HCT116 (cell line): ENCODE measurements at regions not wholly inside any gene's neighbourhood (a gene's known extent, or its start where the extent isn't known, plus 50 kb on each side); places are given as distances from the start of the nearest gene placed in this dataset.

Source experiments
- ATAC-seq: fragments of 200-7000 bp; cut with Tn5 transposase; 2 replicates; pipeline ENCODE4 v1.9.1; 2020; ENCODE audit warnings: mild to moderate bottlenecking, moderate library complexity
- BruUV-seq: library from RNA; stranded (reverse); fragments of 400-500 nt; replicated peaks from 2 replicates; lab custom pipeline; 2021; lab: Mats Ljungman, UMichigan
- CTCF ChIA-PET: fragments of 300-600 bp; sonication (Branson Sonifier 250); formaldehyde crosslinking; loops from one replicate; lab custom pipeline; 2021; ENCODE audit warnings: antibody characterized with exemption; lab: Charles Lee
- POLR2A ChIA-PET: fragments of 300-600, 350-600 bp; sonication (Branson Sonifier 250); formaldehyde crosslinking; loops from one replicate; lab custom pipeline; 2021; ENCODE audit warnings: antibody characterized with exemption; lab: Charles Lee
- RAD21 ChIA-PET, 2 experiments: fragments of 300-600 bp; sonication (Branson Sonifier 250); formaldehyde crosslinking; loops; one replicate each; lab custom pipeline; 2023; ENCODE audit warnings: low total read pairs in 2 of 2; ENCODE audit not compliant: uncharacterized antibody in 2 of 2, unreplicated experiment in 2 of 2, low non-redundant PET in 1 of 2; lab: Charles Lee
- DNase-seq: peaks from one replicate; pipeline ENCODE4 v3.0.0-alpha.2; 2010; ENCODE audit warnings: low read depth, low spot score
- H2AFZ ChIP-seq: fragments of 200-600 bp; shearing (Covaris generic), sonication (generic); 2 replicates; pipeline ENCODE4 v1.6.1; 2017; ENCODE audit warnings: low read depth, mixed run types, mixed read lengths, antibody characterized with exemption, low read length; ENCODE audit not compliant: poor library complexity, severe bottlenecking
- H3K27ac ChIP-seq: 2 replicates; pipeline ENCODE4 v1.5.1; 2012; ENCODE audit warnings: low read depth, low read length
- H3K27me3 ChIP-seq: fragments of 200-600 bp; sonication (generic); 2 replicates; pipeline ENCODE4 v1.6.1; 2016; ENCODE audit warnings: mixed run types, low read length, mixed read lengths; ENCODE audit not compliant: insufficient read depth
- H3K36me3 ChIP-seq, 2 experiments: fragments of 200-500 bp in 1 of 2; fragments of 200-600 bp in 1 of 2; sonication (Bioruptor generic) in 1 of 2; sonication (generic) in 1 of 2; 2 replicates each; pipeline versions ENCODE4 v1.5.1 to v1.6.1; 2014 to 2016; ENCODE audit warnings: low read length in 2 of 2, inconsistent platforms in 1 of 2, mixed read lengths in 1 of 2, mixed run types in 1 of 2; ENCODE audit not compliant: insufficient read depth in 2 of 2, control insufficient read depth in 1 of 2
- H3K4me1 ChIP-seq, 2 experiments: fragments of 200-600 bp in 1 of 2; sonication (generic) in 1 of 2; 2 replicates each; pipeline versions ENCODE4 v1.5.1 to v1.6.1; 2012 to 2017; ENCODE audit warnings: low read length in 2 of 2, inconsistent platforms in 1 of 2, mild to moderate bottlenecking in 1 of 2, mixed read lengths in 1 of 2, mixed run types in 1 of 2, moderate library complexity in 1 of 2; ENCODE audit not compliant: insufficient read depth in 2 of 2, control insufficient read depth in 1 of 2
- H3K4me2 ChIP-seq: fragments of 200-600 bp; sonication (generic); 2 replicates; pipeline ENCODE4 v1.6.1; 2017; ENCODE audit warnings: mixed run types, low read length, mixed read lengths
- H3K4me3 ChIP-seq, 2 experiments: fragments of 200-600 bp in 1 of 2; sonication (generic) in 1 of 2; replicated peaks in 1 of 2; 2 replicates each; pipeline ENCODE4 v1.5.1; 2011 to 2016; ENCODE audit warnings: low read length in 2 of 2, control low read depth in 1 of 2, low read depth in 1 of 2, mild to moderate bottlenecking in 1 of 2, mixed read lengths in 1 of 2, mixed run types in 1 of 2
- H3K79me2 ChIP-seq: fragments of 200-600 bp; sonication (generic); 2 replicates; pipeline ENCODE4 v1.6.1; 2017; ENCODE audit warnings: mild to moderate bottlenecking, mixed run types, low read length, moderate library complexity, mixed read lengths; ENCODE audit not compliant: insufficient read depth
- H3K9ac ChIP-seq: fragments of 200-600 bp; sonication (generic); 2 replicates; pipeline ENCODE4 v1.6.1; 2016; ENCODE audit warnings: low read length, mixed read lengths
- H3K9me2 ChIP-seq: fragments of 200-600 bp; sonication (generic), shearing (Covaris generic); 2 replicates; pipeline ENCODE4 v1.6.1; 2017; ENCODE audit warnings: mixed run types, mild to moderate bottlenecking, moderate library complexity; ENCODE audit not compliant: insufficient read depth
- H3K9me3 ChIP-seq, 2 experiments: fragments of 200-500 bp in 1 of 2; fragments of 200-600 bp in 1 of 2; sonication (Bioruptor generic) in 1 of 2; sonication (generic) in 1 of 2; 2 replicates each; pipeline ENCODE4 v1.6.1; 2014 to 2017; ENCODE audit warnings: low read length in 2 of 2, mixed read lengths in 2 of 2, inconsistent platforms in 1 of 2, low read depth in 1 of 2, mild to moderate bottlenecking in 1 of 2, mixed run types in 1 of 2, moderate library complexity in 1 of 2; ENCODE audit not compliant: control insufficient read depth in 1 of 2, insufficient read depth in 1 of 2
- H4K20me1 ChIP-seq: fragments of 200-600 bp; sonication (generic), shearing (Covaris generic); 2 replicates; pipeline ENCODE4 v1.6.1; 2017; ENCODE audit warnings: mixed run types, mild to moderate bottlenecking, moderate library complexity; ENCODE audit not compliant: insufficient read depth
- ATF3 ChIP-seq: IDR thresholded peaks from 2 replicates; pipeline ENCODE4 v1.6.1; 2012
- CEBPB ChIP-seq: IDR thresholded peaks from 2 replicates; pipeline ENCODE4 v1.6.1; 2012; ENCODE audit warnings: low read depth
- CTCF ChIP-seq, 3 experiments: fragments of 200-600 bp in 1 of 3; sonication (generic) in 1 of 3; IDR thresholded peaks in 2 of 3; conservative IDR thresholded peaks in 1 of 3; 2 replicates each; pipeline ENCODE4 v1.5.1; 2012 to 2017; ENCODE audit warnings: low read depth in 2 of 3, low read length in 2 of 3, antibody characterized with exemption in 1 of 3, borderline replicate concordance in 1 of 3, control low read depth in 1 of 3, mild to moderate bottlenecking in 1 of 3, mixed read lengths in 1 of 3, mixed run types in 1 of 3, moderate library complexity in 1 of 3; ENCODE audit not compliant: insufficient read depth in 1 of 3
- EGR1 ChIP-seq: IDR thresholded peaks from 2 replicates; pipeline ENCODE4 v1.6.1; 2012; ENCODE audit warnings: low read depth
- EZH2 ChIP-seq: fragments of 200-600 bp; sonication (generic); IDR thresholded peaks from 2 replicates; pipeline ENCODE4 v1.6.1; 2017; ENCODE audit warnings: antibody characterized with exemption, mixed run types
- JUND ChIP-seq: IDR thresholded peaks from 2 replicates; pipeline ENCODE4 v1.6.1; 2012
- RAD21 ChIP-seq: IDR thresholded peaks from 2 replicates; pipeline ENCODE4 v1.6.1; 2012; ENCODE audit warnings: low read depth, mild to moderate bottlenecking
- SIN3A ChIP-seq: IDR thresholded peaks from 2 replicates; pipeline ENCODE4 v1.6.1; 2012; ENCODE audit warnings: low read depth
- SP1 ChIP-seq: IDR thresholded peaks from 2 replicates; pipeline ENCODE4 v1.6.1; 2012; ENCODE audit warnings: low read depth
- SRF ChIP-seq: IDR thresholded peaks from 2 replicates; pipeline ENCODE4 v1.6.1; 2012; ENCODE audit warnings: low read depth
- TCF7L2 ChIP-seq: IDR thresholded peaks from 2 replicates; pipeline ENCODE4 v1.7.0; 2011; ENCODE audit warnings: borderline replicate concordance, inconsistent platforms; ENCODE audit not compliant: insufficient read depth, insufficient read length; ENCODE audit errors: extremely low read depth
- ZBTB33 ChIP-seq: IDR thresholded peaks from 2 replicates; pipeline ENCODE4 v1.6.1; 2011; ENCODE audit warnings: mild to moderate bottlenecking, low read length, moderate library complexity; ENCODE audit not compliant: insufficient replicate concordance; ENCODE audit errors: extremely low read depth
- ZFX ChIP-seq: fragments of 450-650 bp; IDR thresholded peaks from 2 replicates; pipeline ENCODE4 v1.6.1; 2017
- ZNF274 ChIP-seq: fragments of 200-500 bp; sonication (Bioruptor generic); IDR thresholded peaks from 2 replicates; pipeline ENCODE4 v1.6.1; 2014; ENCODE audit warnings: mild to moderate bottlenecking, low read depth, low read length, inconsistent platforms
- intact Hi-C: fragments of 100-400 bp; cut with micrococcal nuclease; formaldehyde crosslinking; loops from 2 replicates; pipeline ENCODE4 v1.10.0; 2022

DNA sequence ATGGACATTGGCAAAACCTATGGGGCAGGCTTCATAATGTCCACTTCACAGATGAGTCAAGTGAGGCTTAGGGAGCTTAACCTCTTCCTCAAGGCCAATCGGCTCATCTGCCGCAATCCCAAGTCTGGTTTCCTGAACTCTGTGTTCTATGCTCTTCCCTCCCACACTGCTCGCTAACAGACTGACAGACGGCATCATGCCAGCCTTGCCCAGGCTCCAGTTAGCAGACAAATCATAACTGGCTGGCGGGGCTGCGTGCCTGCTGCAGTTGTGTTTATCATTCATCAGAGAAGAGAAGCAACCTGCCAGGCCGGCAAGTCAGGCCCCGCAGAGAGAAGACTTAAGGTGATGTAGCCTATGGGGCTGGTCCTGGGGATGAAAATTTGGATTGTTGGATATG is 216.2 kb upstream of the ASIC2 start:
- ChIA-PET RAD21 (no interaction called here), CTCF (no interaction called here), POLR2A (no interaction called here)
- H3K9ac ChIP-seq = no peak overlapping the region
- H3K9me3 ChIP-seq = peaks cover 0 to 5% of the 10 kb centered on the region in 2 experiments; a peak in 1 of 4 replicates
- no peaks in the 10 kb centered on the region for H3K4me1 ChIP-seq
- no peaks in the 10 kb centered on the region for H3K9me2 ChIP-seq
- TF ChIP-seq CTCF (IDR thresholded peaks at IDR 0.05 in 2 of 3, conservative IDR thresholded peaks at IDR 0.05 in 1 of 3; ENCODE audit: borderline replicate concordance in 1 of 3, insufficient read depth in 1 of 3, low read depth in 2 of 3, low read length in 2 of 3) = no peak
- TF ChIP-seq SIN3A = no peak
- TF ChIP-seq EZH2 = no peak
- no peak for TF ChIP-seq CEBPB
- TF ChIP-seq ZNF274 = no peak
- TF ChIP-seq ATF3 = no peak
- no peak for TF ChIP-seq JUND
- no peak overlapping the region for H3K4me3 ChIP-seq
- H4K20me1 ChIP-seq = no peaks in the 10 kb centered on the region
- no TSS peak for BruUV-seq
- no peaks in the 10 kb centered on the region for H3K27me3 ChIP-seq
- H3K4me2 ChIP-seq = no peak overlapping the region
- DNase-seq (no peak), ATAC-seq (no peak)
- H3K79me2 ChIP-seq = no peaks in the 10 kb centered on the region
- no peaks in the 10 kb centered on the region for H3K36me3 ChIP-seq
- no peak overlapping the region for H2AFZ ChIP-seq
- intact Hi-C loops = no loop called here
- H3K27ac ChIP-seq = no peak overlapping the region

DNA sequence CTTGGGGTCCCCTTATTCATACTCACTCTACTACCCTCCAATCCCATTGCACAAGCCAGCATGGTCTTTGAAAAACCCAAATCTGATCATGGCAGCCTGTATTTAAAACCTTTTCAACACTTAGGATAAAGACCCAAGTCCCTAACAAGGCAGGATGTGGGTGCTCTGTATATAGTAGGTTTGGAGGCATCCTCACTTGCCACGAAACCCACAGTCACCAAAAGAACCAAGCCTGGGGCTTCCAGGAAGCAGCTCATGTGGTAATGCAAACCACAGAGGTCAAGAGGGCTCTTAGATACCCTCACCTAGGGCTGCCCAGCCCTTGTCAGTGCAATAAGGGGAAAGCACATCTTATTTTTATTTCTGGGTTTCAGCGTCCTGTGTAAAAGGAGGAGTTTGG is 218.6 kb upstream of the ASIC2 start:
- peaks cover 0 to 5% of the 10 kb centered on the region in 2 experiments; a peak in 1 of 4 replicates for H3K9me3 ChIP-seq
- ChIA-PET POLR2A (no interaction called here), RAD21 (no interaction called here), CTCF (no interaction called here)
- no peaks in the 10 kb centered on the region for H3K9me2 ChIP-seq
- no peaks in the 10 kb centered on the region for H3K79me2 ChIP-seq
- H4K20me1 ChIP-seq = no peaks in the 10 kb centered on the region
- intact Hi-C loops = no loop called here
- H3K4me1 ChIP-seq = no peaks in the 10 kb centered on the region
- H2AFZ ChIP-seq = no peak overlapping the region
- H3K27ac ChIP-seq = no peak overlapping the region
- H3K4me3 ChIP-seq = no peak overlapping the region
- H3K4me2 ChIP-seq = no peak overlapping the region
- TF ChIP-seq JUND (no peak), SRF (no peak), EGR1 (no peak), SIN3A (no peak), TCF7L2 (no peak), SP1 (no peak), CEBPB (no peak), ZFX (no peak), ZBTB33 (no peak), RAD21 (no peak)
- H3K9ac ChIP-seq = no peak overlapping the region
- DNase-seq (no peak), ATAC-seq (no peak)
- BruUV-seq = no TSS peak
- no peaks in the 10 kb centered on the region for H3K36me3 ChIP-seq
- no peaks in the 10 kb centered on the region for H3K27me3 ChIP-seq
